ENCODE measurements at regions not wholly inside any gene's neighbourhood (a gene's known extent, or its start where the extent isn't known, plus 50 kb on each side); places are given as distances from the start of the nearest gene placed in this dataset.

- TF ChIP-seq CTCF (IDR thresholded peaks at IDR 0.05; ENCODE audit: low read depth, low read length, missing input control) (no peak), RXRA (IDR thresholded peaks at IDR 0.05) (no peak), MAX (IDR thresholded peaks at IDR 0.05) (no peak), TAF1 (conservative IDR thresholded peaks at IDR 0.05) (no peak), JUND (IDR thresholded peaks at IDR 0.05) (no peak), RAD21 (IDR thresholded peaks at IDR 0.05) (no peak), ZBTB33 (IDR thresholded peaks at IDR 0.05) (no peak), EGR1 (IDR thresholded peaks at IDR 0.05; ENCODE audit: low read depth in 2 of 2) (no peak), SP1 (IDR thresholded peaks at IDR 0.05) (no peak)
Measured at GRCh38 chr4:23125118-23125517, 432.4 kb downstream of the GBA3 start.
